CD4-positive, CD25-positive, alpha-beta regulatory T cell (primary cell): ENCODE measurements at regions not wholly inside any gene's neighbourhood (a gene's known extent, or its start where the extent isn't known, plus 50 kb on each side); places are given as distances from the start of the nearest gene placed in this dataset.
"Not testable (repeated sequence)": the region's sequence is repeated elsewhere in the genome, so short reads cannot be mapped to it uniquely, and the experiment has no call there.

ENCODE experiments used
- ATAC-seq, 2 donors: fragments of 150-1000 bp; cut with Tn5 transposase; one replicate each; pipeline ENCODE4 v1.10.0; 2021; ENCODE audit warnings: low read depth in 2 of 2, moderate number of reproducible peaks in 2 of 2, moderate library complexity in 1 of 2
- DNase-seq, 3 donors: peaks; one replicate each; pipeline versions ENCODE4 v3.0.0 to v3.0.0-alpha.2; 2012 to 2022; ENCODE audit warnings: mixed read lengths in 1 of 3
- H3K27ac ChIP-seq: one replicate; pipeline ENCODE4 v1.7.0; 2013; ENCODE audit warnings: mild to moderate bottlenecking, low read length; ENCODE audit not compliant: insufficient read depth, poor library complexity, severe bottlenecking
- H3K27me3 ChIP-seq: one replicate; pipeline ENCODE4 v1.7.0; 2013; ENCODE audit warnings: low read length; ENCODE audit not compliant: control insufficient read depth, insufficient read depth
- H3K36me3 ChIP-seq: one replicate; pipeline ENCODE4 v1.7.0; 2013; ENCODE audit warnings: mild to moderate bottlenecking, low read length, moderate library complexity; ENCODE audit not compliant: control insufficient read depth, insufficient read depth
- H3K4me1 ChIP-seq: 2 replicates; pipeline ENCODE4 v1.7.0; 2013; ENCODE audit warnings: mild to moderate bottlenecking, low read length; ENCODE audit not compliant: insufficient read depth, control insufficient read depth, poor library complexity, severe bottlenecking
- H3K4me3 ChIP-seq: one replicate; pipeline ENCODE4 v1.7.0; 2013; ENCODE audit warnings: low read depth, mild to moderate bottlenecking, low read length, moderate library complexity
- H3K9me3 ChIP-seq, 2 experiments: 1 replicate in 1 of 2; 2 replicates in 1 of 2; pipeline ENCODE4 v1.7.0; 2013; ENCODE audit warnings: low read length in 2 of 2, mild to moderate bottlenecking in 1 of 2, moderate library complexity in 1 of 2; ENCODE audit not compliant: control insufficient read depth in 2 of 2
- H3K27ac Mint-ChIP-seq, 3 donors: one replicate each; pipeline ENCODE4 v1.8.0; 2020 to 2022; ENCODE audit warnings: mild to moderate bottlenecking in 3 of 3, mixed read lengths in 3 of 3, moderate library complexity in 2 of 3
- H3K27me3 Mint-ChIP-seq: one replicate; pipeline ENCODE4 v1.8.0; 2022; ENCODE audit warnings: mild to moderate bottlenecking, mixed read lengths
- H3K36me3 Mint-ChIP-seq: one replicate; pipeline ENCODE4 v1.8.0; 2020; ENCODE audit warnings: mixed read lengths
- H3K4me1 Mint-ChIP-seq, 4 donors: one replicate each; pipeline ENCODE4 v1.8.0; 2020 to 2022; ENCODE audit warnings: mixed read lengths in 4 of 4, mild to moderate bottlenecking in 1 of 4
- H3K4me3 Mint-ChIP-seq, 4 donors: one replicate each; pipeline ENCODE4 v1.8.0; 2020 to 2022; ENCODE audit warnings: mild to moderate bottlenecking in 4 of 4, mixed read lengths in 4 of 4, moderate library complexity in 3 of 4
- H3K9me3 Mint-ChIP-seq, 7 donors: one replicate each; pipeline ENCODE4 v1.8.0; 2020 to 2022; ENCODE audit warnings: mixed read lengths in 7 of 7, mild to moderate bottlenecking in 3 of 7, moderate library complexity in 2 of 7

GRCh38 chr7:12028508-12028907, 182.6 kb upstream of the TMEM106B start:
- Histone ChIP-seq H3K27me3 (no peaks in the 10 kb centered on the region), H3K36me3 (no peaks in the 10 kb centered on the region), H3K4me1 (no peaks in the 10 kb centered on the region), H3K27ac (no peak overlapping the region), H3K4me3 (no peak overlapping the region), H3K9me3 (no peaks in the 10 kb centered on the region)
- Mint-ChIP-seq H3K27me3 (no peaks in the 10 kb centered on the region), H3K9me3 (peaks cover 0 to 2% (median 0%) of the 10 kb centered on the region in 7 donors), H3K4me1 (no peaks in the 10 kb centered on the region), H3K36me3 (no peaks in the 10 kb centered on the region), H3K4me3 (no peak overlapping the region), H3K27ac (no peak overlapping the region)
- ATAC-seq (no peak), DNase-seq (no peak)

- Mint-ChIP-seq H3K9me3 (peaks cover 0 to 2% (median 0%) of the 10 kb centered on the region in 7 donors), H3K4me1 (no peaks in the 10 kb centered on the region), H3K4me3 (no peak overlapping the region), H3K27ac (no peak overlapping the region), H3K27me3 (no peaks in the 10 kb centered on the region), H3K36me3 (no peaks in the 10 kb centered on the region)
- ATAC-seq (no peak), DNase-seq (no peak)
- Histone ChIP-seq H3K9me3 (no peaks in the 10 kb centered on the region), H3K4me3 (no peak overlapping the region), H3K27me3 (no peaks in the 10 kb centered on the region), H3K27ac (no peak overlapping the region), H3K36me3 (no peaks in the 10 kb centered on the region), H3K4me1 (no peaks in the 10 kb centered on the region)
These were observed 181.0 kb upstream of the TMEM106B start for GRCh38 chr7:12030116-12030515.

GRCh38 chr7:12031186-12031585, 179.9 kb upstream of the TMEM106B start:
- Histone ChIP-seq H3K4me1 (no peaks in the 10 kb centered on the region), H3K27me3 (no peaks in the 10 kb centered on the region), H3K36me3 (no peaks in the 10 kb centered on the region), H3K9me3 (no peaks in the 10 kb centered on the region), H3K4me3 (no peak overlapping the region), H3K27ac (no peak overlapping the region)
- no peak for DNase-seq
- Mint-ChIP-seq H3K9me3 (peaks cover 0 to 2% (median 0%) of the 10 kb centered on the region in 7 donors), H3K27me3 (no peaks in the 10 kb centered on the region), H3K27ac (no peak overlapping the region), H3K4me1 (no peaks in the 10 kb centered on the region), H3K4me3 (no peak overlapping the region), H3K36me3 (no peaks in the 10 kb centered on the region)
- no peak for ATAC-seq

- no peaks in the 10 kb centered on the region for H3K4me1 Mint-ChIP-seq
- H3K27ac ChIP-seq, result no peak overlapping the region
- no peak overlapping the region for H3K4me3 ChIP-seq
- ATAC-seq (no peak), DNase-seq (no peak)
- H3K4me1 ChIP-seq, result no peaks in the 10 kb centered on the region
- H3K27me3 Mint-ChIP-seq, result no peaks in the 10 kb centered on the region
- H3K27me3 ChIP-seq, result no peaks in the 10 kb centered on the region
- no peaks in the 10 kb centered on the region for H3K36me3 ChIP-seq
- H3K4me3 Mint-ChIP-seq, result no peak overlapping the region
- H3K9me3 Mint-ChIP-seq, result peaks cover 0 to 2% (median 0%) of the 10 kb centered on the region in 7 donors
- no peak overlapping the region for H3K27ac Mint-ChIP-seq
- H3K36me3 Mint-ChIP-seq, result no peaks in the 10 kb centered on the region
- no peaks in the 10 kb centered on the region for H3K9me3 ChIP-seq
These were observed 179.5 kb upstream of the TMEM106B start for GRCh38 chr7:12031638-12032037.

GRCh38 chr7:12032146-12032545, 178.9 kb upstream of the TMEM106B start:
- Histone ChIP-seq H3K4me3 (no peak overlapping the region), H3K27me3 (no peaks in the 10 kb centered on the region), H3K9me3 (no peaks in the 10 kb centered on the region), H3K36me3 (no peaks in the 10 kb centered on the region), H3K4me1 (no peaks in the 10 kb centered on the region), H3K27ac (no peak overlapping the region)
- Mint-ChIP-seq H3K27me3 (no peaks in the 10 kb centered on the region), H3K4me1 (no peaks in the 10 kb centered on the region), H3K36me3 (no peaks in the 10 kb centered on the region), H3K4me3 (no peak overlapping the region), H3K9me3 (peaks cover 0 to 2% (median 0%) of the 10 kb centered on the region in 7 donors), H3K27ac (no peak overlapping the region)
- no peak for ATAC-seq
- DNase-seq, result no peak

GRCh38 chr7:12043457-12043856, 167.6 kb upstream of the TMEM106B start:
- not testable (repeated sequence) for DNase-seq, H3K27ac ChIP-seq, H3K27me3 Mint-ChIP-seq, H3K9me3 ChIP-seq, H3K4me1 ChIP-seq, H3K9me3 Mint-ChIP-seq, H3K27ac Mint-ChIP-seq, H3K4me1 Mint-ChIP-seq, H3K36me3 ChIP-seq, H3K4me3 Mint-ChIP-seq, H3K4me3 ChIP-seq, ATAC-seq, H3K36me3 Mint-ChIP-seq, H3K27me3 ChIP-seq

- Histone ChIP-seq H3K4me3 (no peak overlapping the region), H3K27me3 (no peaks in the 10 kb centered on the region), H3K36me3 (no peaks in the 10 kb centered on the region), H3K4me1 (no peaks in the 10 kb centered on the region), H3K27ac (no peak overlapping the region), H3K9me3 (peaks cover 6 to 8% of the 10 kb centered on the region in 2 experiments)
- no peaks in the 10 kb centered on the region for H3K27me3 Mint-ChIP-seq
- DNase-seq (no peak), ATAC-seq (no peak)
- no peak overlapping the region for H3K4me3 Mint-ChIP-seq
- no peaks in the 10 kb centered on the region for H3K4me1 Mint-ChIP-seq
- H3K36me3 Mint-ChIP-seq, result no peaks in the 10 kb centered on the region
- no peak overlapping the region for H3K27ac Mint-ChIP-seq
- peaks cover 0 to 10% (median 6%) of the 10 kb centered on the region in 7 donors for H3K9me3 Mint-ChIP-seq
These were observed 158.9 kb upstream of the TMEM106B start for GRCh38 chr7:12052211-12052610.

GRCh38 chr7:12053561-12053960, 157.5 kb upstream of the TMEM106B start:
- Histone ChIP-seq H3K4me1 (no peaks in the 10 kb centered on the region), H3K27me3 (no peaks in the 10 kb centered on the region), H3K27ac (no peak overlapping the region), H3K4me3 (no peak overlapping the region), H3K9me3 (peaks cover 8 to 10% of the 10 kb centered on the region in 2 experiments), H3K36me3 (no peaks in the 10 kb centered on the region)
- ATAC-seq (no peak), DNase-seq (no peak)
- Mint-ChIP-seq H3K4me1 (no peaks in the 10 kb centered on the region), H3K9me3 (peaks cover 0 to 20% (median 8%) of the 10 kb centered on the region in 7 donors), H3K27ac (no peak overlapping the region), H3K27me3 (no peaks in the 10 kb centered on the region), H3K4me3 (no peak overlapping the region), H3K36me3 (no peaks in the 10 kb centered on the region)
